ENCODE measurements at regions not wholly inside any gene's neighbourhood (a gene's known extent, or its start where the extent isn't known, plus 50 kb on each side); places are given as distances from the start of the nearest gene placed in this dataset.

- TF ChIP-seq REST (IDR thresholded peaks at IDR 0.05; ENCODE audit: insufficient replicate concordance, low read depth) (no peak), POLR2AphosphoS5 (IDR thresholded peaks at IDR 0.05; ENCODE audit: low read depth) (no peak), GABPA (IDR thresholded peaks at IDR 0.05; ENCODE audit: low read depth) (no peak)
- TF ChIP-seq, protein P1, sequence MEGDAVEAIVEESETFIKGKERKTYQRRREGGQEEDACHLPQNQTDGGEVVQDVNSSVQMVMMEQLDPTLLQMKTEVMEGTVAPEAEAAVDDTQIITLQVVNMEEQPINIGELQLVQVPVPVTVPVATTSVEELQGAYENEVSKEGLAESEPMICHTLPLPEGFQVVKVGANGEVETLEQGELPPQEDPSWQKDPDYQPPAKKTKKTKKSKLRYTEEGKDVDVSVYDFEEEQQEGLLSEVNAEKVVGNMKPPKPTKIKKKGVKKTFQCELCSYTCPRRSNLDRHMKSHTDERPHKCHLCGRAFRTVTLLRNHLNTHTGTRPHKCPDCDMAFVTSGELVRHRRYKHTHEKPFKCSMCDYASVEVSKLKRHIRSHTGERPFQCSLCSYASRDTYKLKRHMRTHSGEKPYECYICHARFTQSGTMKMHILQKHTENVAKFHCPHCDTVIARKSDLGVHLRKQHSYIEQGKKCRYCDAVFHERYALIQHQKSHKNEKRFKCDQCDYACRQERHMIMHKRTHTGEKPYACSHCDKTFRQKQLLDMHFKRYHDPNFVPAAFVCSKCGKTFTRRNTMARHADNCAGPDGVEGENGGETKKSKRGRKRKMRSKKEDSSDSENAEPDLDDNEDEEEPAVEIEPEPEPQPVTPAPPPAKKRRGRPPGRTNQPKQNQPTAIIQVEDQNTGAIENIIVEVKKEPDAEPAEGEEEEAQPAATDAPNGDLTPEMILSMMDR (IDR thresholded peaks at IDR 0.05; ENCODE audit: insufficient read depth, low read length): no peak
Measured at GRCh38 chr5:87102841-87103240, 164.8 kb upstream of the RASA1 start.

Measured in HL-60 (cell line).